ENCODE measurements at regions not wholly inside any gene's neighbourhood (a gene's known extent, or its start where the extent isn't known, plus 50 kb on each side); places are given as distances from the start of the nearest gene placed in this dataset.
"Not testable (repeated sequence)": the region's sequence is repeated elsewhere in the genome, so short reads cannot be mapped to it uniquely, and the experiment has no call there.

GRCh38 chr15:101934506-101934905 is 122.5 kb downstream of the OR4F15 start:
- H3K36me3 ChIP-seq (replicated peaks in 1 of 2; ENCODE audit: control insufficient read depth in 1 of 2, insufficient read depth in 2 of 2, low read length in 2 of 2); H3K4me3 ChIP-seq (replicated peaks in 1 of 3; ENCODE audit: low read depth in 2 of 3, low read length in 3 of 3); H3K79me2 ChIP-seq (ENCODE audit: insufficient read depth, low read length); H3K9me3 ChIP-seq (replicated peaks in 1 of 2; ENCODE audit: control insufficient read depth in 1 of 2, insufficient read depth in 1 of 2, low read length in 2 of 2); intact Hi-C loops (cut with micrococcal nuclease); H4K20me1 ChIP-seq (ENCODE audit: insufficient read depth, low read length); H3K4me2 ChIP-seq (replicated peaks; ENCODE audit: extremely low read depth, low read length, poor library complexity, severe bottlenecking); H3K4me1 Mint-ChIP-seq; H3K27ac Mint-ChIP-seq; H3K27me3 ChIP-seq (ENCODE audit: control insufficient read depth in 2 of 2, insufficient read depth in 2 of 2, low read length in 2 of 2); H3K27ac ChIP-seq (ENCODE audit: low read depth in 1 of 2, low read length in 2 of 2); H3K9ac ChIP-seq (ENCODE audit: insufficient read depth, low read length, poor library complexity, severe bottlenecking); DNase-seq; H3K27me3 Mint-ChIP-seq (ENCODE audit: low read depth in 3 of 3); H3K36me3 Mint-ChIP-seq; H2AFZ ChIP-seq (ENCODE audit: insufficient read depth, low read depth, low read length, poor library complexity, severe bottlenecking); H3K9me3 Mint-ChIP-seq; H3K4me3 Mint-ChIP-seq; H3K4me1 ChIP-seq (ENCODE audit: control insufficient read depth in 1 of 2, insufficient read depth in 2 of 2, low read length in 2 of 2): not testable (repeated sequence)
- WGBS (ENCODE audit: insufficient coverage) = no CpG with 5 or more reads among the region's 3 CpGs

DNA sequence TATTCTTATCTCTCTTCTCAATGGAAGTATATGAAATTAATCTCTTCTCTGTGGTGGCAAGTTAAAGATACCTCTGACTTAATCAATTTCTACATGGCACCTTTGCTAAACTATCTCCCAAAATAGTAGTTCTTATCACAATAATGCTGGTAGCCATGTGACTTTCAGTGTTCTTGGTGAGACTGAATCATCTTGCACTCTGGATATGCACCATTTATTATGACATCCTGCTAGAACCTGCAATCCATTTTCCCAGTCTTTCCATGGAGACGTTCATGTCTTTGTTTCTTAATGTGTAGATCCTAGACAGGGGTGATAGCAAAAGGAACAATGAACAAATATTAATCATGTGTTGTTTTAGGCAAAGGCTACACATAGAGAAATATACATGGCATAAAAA is 125.4 kb downstream of the OR4F15 start:
- H3K27ac Mint-ChIP-seq; H3K36me3 ChIP-seq (replicated peaks in 1 of 2; ENCODE audit: control insufficient read depth in 1 of 2, insufficient read depth in 2 of 2, low read length in 2 of 2); H3K9me3 ChIP-seq (replicated peaks in 1 of 2; ENCODE audit: control insufficient read depth in 1 of 2, insufficient read depth in 1 of 2, low read length in 2 of 2); H4K20me1 ChIP-seq (ENCODE audit: insufficient read depth, low read length); H3K4me1 ChIP-seq (ENCODE audit: control insufficient read depth in 1 of 2, insufficient read depth in 2 of 2, low read length in 2 of 2); H3K4me3 Mint-ChIP-seq; intact Hi-C loops (cut with micrococcal nuclease); H3K9ac ChIP-seq (ENCODE audit: insufficient read depth, low read length, poor library complexity, severe bottlenecking); H3K27me3 Mint-ChIP-seq (ENCODE audit: low read depth in 3 of 3); H2AFZ ChIP-seq (ENCODE audit: insufficient read depth, low read depth, low read length, poor library complexity, severe bottlenecking); H3K36me3 Mint-ChIP-seq; H3K4me2 ChIP-seq (replicated peaks; ENCODE audit: extremely low read depth, low read length, poor library complexity, severe bottlenecking); H3K4me3 ChIP-seq (replicated peaks in 1 of 3; ENCODE audit: low read depth in 2 of 3, low read length in 3 of 3); H3K79me2 ChIP-seq (ENCODE audit: insufficient read depth, low read length); H3K4me1 Mint-ChIP-seq; H3K27ac ChIP-seq (ENCODE audit: low read depth in 1 of 2, low read length in 2 of 2); H3K27me3 ChIP-seq (ENCODE audit: control insufficient read depth in 2 of 2, insufficient read depth in 2 of 2, low read length in 2 of 2); DNase-seq; H3K9me3 Mint-ChIP-seq: not testable (repeated sequence)
- no CpG with 5 or more reads among the region's 1 CpG for WGBS (ENCODE audit: insufficient coverage)

- DNase-seq; H3K4me1 ChIP-seq (ENCODE audit: control insufficient read depth in 1 of 2, insufficient read depth in 2 of 2, low read length in 2 of 2); H3K79me2 ChIP-seq (ENCODE audit: insufficient read depth, low read length); H3K27ac ChIP-seq (ENCODE audit: low read depth in 1 of 2, low read length in 2 of 2); H3K27me3 ChIP-seq (ENCODE audit: control insufficient read depth in 2 of 2, insufficient read depth in 2 of 2, low read length in 2 of 2); H3K9ac ChIP-seq (ENCODE audit: insufficient read depth, low read length, poor library complexity, severe bottlenecking); intact Hi-C loops (cut with micrococcal nuclease); H3K27ac Mint-ChIP-seq; H3K9me3 Mint-ChIP-seq; H3K4me3 ChIP-seq (replicated peaks in 1 of 3; ENCODE audit: low read depth in 2 of 3, low read length in 3 of 3); H3K4me1 Mint-ChIP-seq; H2AFZ ChIP-seq (ENCODE audit: insufficient read depth, low read depth, low read length, poor library complexity, severe bottlenecking); H3K4me2 ChIP-seq (replicated peaks; ENCODE audit: extremely low read depth, low read length, poor library complexity, severe bottlenecking); H3K27me3 Mint-ChIP-seq (ENCODE audit: low read depth in 3 of 3); H3K36me3 ChIP-seq (replicated peaks in 1 of 2; ENCODE audit: control insufficient read depth in 1 of 2, insufficient read depth in 2 of 2, low read length in 2 of 2); H3K9me3 ChIP-seq (replicated peaks in 1 of 2; ENCODE audit: control insufficient read depth in 1 of 2, insufficient read depth in 1 of 2, low read length in 2 of 2); H4K20me1 ChIP-seq (ENCODE audit: insufficient read depth, low read length); H3K36me3 Mint-ChIP-seq; H3K4me3 Mint-ChIP-seq: not testable (repeated sequence)
- no CpG with 5 or more reads among the region's 7 CpGs for WGBS (ENCODE audit: insufficient coverage)
These were observed 126.6 kb downstream of the OR4F15 start for GRCh38 chr15:101938555-101938954.

GRCh38 chr15:101945896-101946295 is 133.9 kb downstream of the OR4F15 start:
- intact Hi-C loops (cut with micrococcal nuclease); H3K4me3 Mint-ChIP-seq: not testable (repeated sequence)
- no CpG with 5 or more reads among the region's 2 CpGs for WGBS (ENCODE audit: insufficient coverage)

More at GRCh38 chr15:101945896-101946295, 133.9 kb downstream of the OR4F15 start:
- not testable (repeated sequence) for H3K27me3 ChIP-seq (ENCODE audit: control insufficient read depth in 2 of 2, insufficient read depth in 2 of 2, low read length in 2 of 2); H3K27me3 Mint-ChIP-seq (ENCODE audit: low read depth in 3 of 3); H3K79me2 ChIP-seq (ENCODE audit: insufficient read depth, low read length); H3K9me3 ChIP-seq (replicated peaks in 1 of 2; ENCODE audit: control insufficient read depth in 1 of 2, insufficient read depth in 1 of 2, low read length in 2 of 2); H3K36me3 Mint-ChIP-seq; H3K27ac Mint-ChIP-seq; H3K36me3 ChIP-seq (replicated peaks in 1 of 2; ENCODE audit: control insufficient read depth in 1 of 2, insufficient read depth in 2 of 2, low read length in 2 of 2); H3K4me2 ChIP-seq (replicated peaks; ENCODE audit: extremely low read depth, low read length, poor library complexity, severe bottlenecking); H3K9ac ChIP-seq (ENCODE audit: insufficient read depth, low read length, poor library complexity, severe bottlenecking); H2AFZ ChIP-seq (ENCODE audit: insufficient read depth, low read depth, low read length, poor library complexity, severe bottlenecking); DNase-seq; H3K4me1 Mint-ChIP-seq; H3K4me1 ChIP-seq (ENCODE audit: control insufficient read depth in 1 of 2, insufficient read depth in 2 of 2, low read length in 2 of 2); H3K4me3 ChIP-seq (replicated peaks in 1 of 3; ENCODE audit: low read depth in 2 of 3, low read length in 3 of 3); H3K9me3 Mint-ChIP-seq; H4K20me1 ChIP-seq (ENCODE audit: insufficient read depth, low read length); H3K27ac ChIP-seq (ENCODE audit: low read depth in 1 of 2, low read length in 2 of 2)

Data from CD14-positive monocyte (primary cell).